OCI-LY3 (cell line): ENCODE measurements at regions not wholly inside any gene's neighbourhood (a gene's known extent, or its start where the extent isn't known, plus 50 kb on each side); places are given as distances from the start of the nearest gene placed in this dataset.

Experiments
- EZH2phosphoT487 ChIP-seq: fragments of 200-600 bp; shearing (Covaris generic); IDR thresholded peaks from 2 replicates; pipeline ENCODE4 v1.6.1; 2018; ENCODE audit warnings: antibody characterized with exemption, mixed run types, low read depth
- TF ChIP-seq, protein P1 (sequence below): fragments of 200-600, 300-600 bp; sonication (generic); IDR thresholded peaks from 2 replicates; pipeline ENCODE4 v1.5.1; 2014; ENCODE audit warnings: antibody characterized with exemption, low read length, low read depth

DNA sequence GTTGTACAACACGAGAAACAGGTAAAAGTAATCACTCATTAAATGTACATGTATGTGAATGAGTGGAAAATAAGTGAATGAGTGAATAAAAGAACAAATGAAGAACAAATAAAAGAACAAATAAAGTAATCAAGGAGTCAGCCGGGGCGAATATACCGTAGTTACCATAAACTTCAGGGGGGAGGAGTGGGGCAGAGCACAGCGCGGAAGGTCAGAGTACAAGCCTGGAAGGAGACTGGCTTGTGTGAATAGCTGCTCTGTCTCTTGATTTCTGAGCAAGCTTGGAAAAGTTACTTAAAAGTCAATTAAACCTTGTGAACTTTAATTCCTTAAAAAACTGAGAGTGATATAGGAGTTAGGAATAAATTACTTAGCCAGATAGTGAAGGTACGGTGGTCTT, 466.5 kb upstream of the CNTN4 start:
- TF ChIP-seq, protein P1, sequence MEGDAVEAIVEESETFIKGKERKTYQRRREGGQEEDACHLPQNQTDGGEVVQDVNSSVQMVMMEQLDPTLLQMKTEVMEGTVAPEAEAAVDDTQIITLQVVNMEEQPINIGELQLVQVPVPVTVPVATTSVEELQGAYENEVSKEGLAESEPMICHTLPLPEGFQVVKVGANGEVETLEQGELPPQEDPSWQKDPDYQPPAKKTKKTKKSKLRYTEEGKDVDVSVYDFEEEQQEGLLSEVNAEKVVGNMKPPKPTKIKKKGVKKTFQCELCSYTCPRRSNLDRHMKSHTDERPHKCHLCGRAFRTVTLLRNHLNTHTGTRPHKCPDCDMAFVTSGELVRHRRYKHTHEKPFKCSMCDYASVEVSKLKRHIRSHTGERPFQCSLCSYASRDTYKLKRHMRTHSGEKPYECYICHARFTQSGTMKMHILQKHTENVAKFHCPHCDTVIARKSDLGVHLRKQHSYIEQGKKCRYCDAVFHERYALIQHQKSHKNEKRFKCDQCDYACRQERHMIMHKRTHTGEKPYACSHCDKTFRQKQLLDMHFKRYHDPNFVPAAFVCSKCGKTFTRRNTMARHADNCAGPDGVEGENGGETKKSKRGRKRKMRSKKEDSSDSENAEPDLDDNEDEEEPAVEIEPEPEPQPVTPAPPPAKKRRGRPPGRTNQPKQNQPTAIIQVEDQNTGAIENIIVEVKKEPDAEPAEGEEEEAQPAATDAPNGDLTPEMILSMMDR = no peak
- no peak for TF ChIP-seq EZH2phosphoT487
